Subcutaneous abdominal adipose tissue (tissue), 5 donors: ENCODE measurements at regions not wholly inside any gene's neighbourhood (a gene's known extent, or its start where the extent isn't known, plus 50 kb on each side); places are given as distances from the start of the nearest gene placed in this dataset.
A peak's percentile ranks its signal among the peaks of the same experiment; 100 is the strongest.

Experiments used
- H3K27ac ChIP-seq: one replicate; pipeline ENCODE4 v1.7.0; 2013; ENCODE audit warnings: low read depth, mild to moderate bottlenecking, inconsistent platforms, low read length, moderate library complexity
- H3K27me3 ChIP-seq, 5 donors: one replicate each; pipeline ENCODE4 v1.7.0; 2013; ENCODE audit warnings: low read length in 5 of 5, inconsistent platforms in 1 of 5; ENCODE audit not compliant: control insufficient read depth in 5 of 5, insufficient read depth in 4 of 5
- H3K36me3 ChIP-seq, 5 donors: one replicate each; pipeline ENCODE4 v1.7.0; 2013; ENCODE audit warnings: low read length in 5 of 5; ENCODE audit not compliant: control insufficient read depth in 5 of 5, insufficient read depth in 5 of 5
- H3K4me1 ChIP-seq, 5 donors: one replicate each; pipeline ENCODE4 v1.7.0; 2013; ENCODE audit warnings: low read length in 5 of 5, mild to moderate bottlenecking in 3 of 5, moderate library complexity in 1 of 5; ENCODE audit not compliant: control insufficient read depth in 5 of 5, insufficient read depth in 5 of 5
- H3K4me3 ChIP-seq, 5 donors: one replicate each; pipeline ENCODE4 v1.7.0; 2013; ENCODE audit warnings: low read length in 5 of 5, low read depth in 1 of 5
- H3K9ac ChIP-seq, 5 donors: one replicate each; pipeline ENCODE4 v1.7.0; 2013; ENCODE audit warnings: low read length in 5 of 5, mild to moderate bottlenecking in 4 of 5, moderate library complexity in 3 of 5
- H3K9me3 ChIP-seq, 5 donors: one replicate each; pipeline ENCODE4 v1.7.0; 2013; ENCODE audit warnings: low read length in 5 of 5; ENCODE audit not compliant: control insufficient read depth in 5 of 5
- donor health status: healthy.
- donor health status: healthy.
- donor health status: healthy.
- donor health status: healthy.
- donor health status: healthy.

GRCh38 chr18:76771192-76771799 is 51.1 kb upstream of the ZNF236 start:
- no peak overlapping the region for H3K4me3 ChIP-seq
- H3K9me3 ChIP-seq, result peaks cover 0 to 4% (median 0%) of the 10 kb centered on the region in 5 donors
- no peaks in the 10 kb centered on the region for H3K4me1 ChIP-seq
- no peak overlapping the region for H3K9ac ChIP-seq
- H3K27me3 ChIP-seq, result peaks cover 0 to 7% (median 2%) of the 10 kb centered on the region in 5 donors
- H3K36me3 ChIP-seq, result no peaks in the 10 kb centered on the region
- H3K27ac ChIP-seq, result no peak overlapping the region

GRCh38 chr18:76767954-76768353 is 54.4 kb upstream of the ZNF236 start:
- no peaks in the 10 kb centered on the region for H3K36me3 ChIP-seq
- peaks cover 0 to 7% (median 3%) of the 10 kb centered on the region in 5 donors for H3K27me3 ChIP-seq
- H3K4me3 ChIP-seq, result no peak overlapping the region
- H3K9ac ChIP-seq, result no peak overlapping the region
- peaks cover 0 to 3% (median 0%) of the 10 kb centered on the region in 5 donors for H3K4me1 ChIP-seq
- H3K9me3 ChIP-seq, result peaks cover 0 to 4% (median 0%) of the 10 kb centered on the region in 5 donors
- no peak overlapping the region for H3K27ac ChIP-seq

GRCh38 chr18:76766429-76766828 is 55.9 kb upstream of the ZNF236 start:
- peaks cover 0 to 5% (median 3%) of the 10 kb centered on the region in 5 donors for H3K27me3 ChIP-seq
- peaks cover 0 to 4% (median 0%) of the 10 kb centered on the region in 5 donors for H3K9me3 ChIP-seq
- no peak overlapping the region for H3K9ac ChIP-seq
- H3K36me3 ChIP-seq, result no peaks in the 10 kb centered on the region
- no peak overlapping the region for H3K4me3 ChIP-seq
- H3K4me1 ChIP-seq, result peaks cover 0 to 3% (median 0%) of the 10 kb centered on the region in 5 donors
- H3K27ac ChIP-seq, result no peak overlapping the region

- Histone ChIP-seq H3K9ac (no peak overlapping the region), H3K4me1 (peaks cover 0 to 3% (median 0%) of the 10 kb centered on the region in 5 donors), H3K27ac (no peak overlapping the region), H3K9me3 (peaks cover 0 to 4% (median 0%) of the 10 kb centered on the region in 5 donors), H3K27me3 (peaks cover 0 to 5% (median 3%) of the 10 kb centered on the region in 5 donors), H3K4me3 (no peak overlapping the region), H3K36me3 (no peaks in the 10 kb centered on the region)
These were observed 56.7 kb upstream of the ZNF236 start for GRCh38 chr18:76765649-76766048.

GRCh38 chr18:76764291-76764901 is 58.0 kb upstream of the ZNF236 start:
- H3K4me3 ChIP-seq, result no peak overlapping the region
- H3K9me3 ChIP-seq, result peaks cover 0 to 4% (median 0%) of the 10 kb centered on the region in 5 donors
- H3K27ac ChIP-seq, result no peak overlapping the region
- H3K27me3 ChIP-seq, result peaks cover 0 to 5% (median 2%) of the 10 kb centered on the region in 5 donors
- peaks cover 0 to 3% (median 0%) of the 10 kb centered on the region in 5 donors for H3K4me1 ChIP-seq
- H3K9ac ChIP-seq, result no peak overlapping the region
- H3K36me3 ChIP-seq, result no peaks in the 10 kb centered on the region

GRCh38 chr18:76759056-76759455 is 63.3 kb upstream of the ZNF236 start:
- Histone ChIP-seq H3K27ac (no peak overlapping the region), H3K9ac (no peak overlapping the region), H3K36me3 (no peaks in the 10 kb centered on the region), H3K4me3 (no peak overlapping the region), H3K4me1 (peaks cover 0 to 14% (median 12%) of the 10 kb centered on the region in 5 donors), H3K9me3 (no peaks in the 10 kb centered on the region), H3K27me3 (no peaks in the 10 kb centered on the region)

GRCh38 chr18:76757925-76758324 is 64.4 kb upstream of the ZNF236 start:
- Histone ChIP-seq H3K27ac (no peak overlapping the region), H3K4me1 (peaks cover 0 to 14% (median 12%) of the 10 kb centered on the region in 5 donors), H3K4me3 (no peak overlapping the region), H3K9ac (no peak overlapping the region), H3K36me3 (no peaks in the 10 kb centered on the region), H3K27me3 (no peaks in the 10 kb centered on the region), H3K9me3 (no peaks in the 10 kb centered on the region)

- no peaks in the 10 kb centered on the region for H3K27me3 ChIP-seq
- no peak overlapping the region for H3K4me3 ChIP-seq
- H3K4me1 ChIP-seq, result peaks cover 0 to 18% (median 12%) of the 10 kb centered on the region in 5 donors
- H3K9ac ChIP-seq, result no peak overlapping the region
- no peaks in the 10 kb centered on the region for H3K9me3 ChIP-seq
- H3K27ac ChIP-seq, result no peak overlapping the region
- no peaks in the 10 kb centered on the region for H3K36me3 ChIP-seq
These were observed 65.0 kb upstream of the ZNF236 start for GRCh38 chr18:76757335-76757734.

- Histone ChIP-seq H3K4me3 (peak overlapping the region in 2 of 5 donors; percentile 4 to 12), H3K4me1 (peaks cover 0 to 20% (median 12%) of the 10 kb centered on the region in 5 donors), H3K36me3 (no peaks in the 10 kb centered on the region), H3K9me3 (no peaks in the 10 kb centered on the region), H3K27ac (no peak overlapping the region), H3K27me3 (no peaks in the 10 kb centered on the region), H3K9ac (no peak overlapping the region)
These were observed 65.7 kb upstream of the ZNF236 start for GRCh38 chr18:76756531-76757253.

GRCh38 chr18:76754351-76754750 is 68.0 kb upstream of the ZNF236 start:
- Histone ChIP-seq H3K9ac (no peak overlapping the region), H3K4me1 (peaks cover 0 to 20% (median 12%) of the 10 kb centered on the region in 5 donors), H3K36me3 (no peaks in the 10 kb centered on the region), H3K4me3 (no peak overlapping the region), H3K9me3 (peaks cover 0 to 16% (median 10%) of the 10 kb centered on the region in 5 donors), H3K27me3 (no peaks in the 10 kb centered on the region), H3K27ac (no peak overlapping the region)
